Endothelial cell of umbilical vein (primary cell): ENCODE measurements at regions not wholly inside any gene's neighbourhood (a gene's known extent, or its start where the extent isn't known, plus 50 kb on each side); places are given as distances from the start of the nearest gene placed in this dataset.

Experiments used
- BruUV-seq: library from RNA; stranded (reverse); fragments of 400-500 nt; replicated peaks from 2 replicates; lab custom pipeline; 2021; lab: Mats Ljungman, UMichigan
- CTCF ChIA-PET: fragments of 300-600, 350-600 bp; sonication (Branson Sonifier 250); formaldehyde crosslinking; loops from one replicate; lab custom pipeline; 2021; ENCODE audit warnings: antibody characterized with exemption, inconsistent platforms; lab: Charles Lee
- POLR2A ChIA-PET: fragments of 300-600, 350-600 bp; sonication (Branson Sonifier 250); formaldehyde crosslinking; loops from one replicate; lab custom pipeline; 2021; ENCODE audit warnings: antibody characterized with exemption, inconsistent platforms; lab: Charles Lee
- DNase-seq: peaks from one replicate; pipeline ENCODE4 v3.0.0-alpha.2; 2011; ENCODE audit warnings: low read depth, low spot score
- FAIRE-seq: peaks from 2 replicates; lab custom pipeline; 2011; peaks lifted over from hg19 to GRCh38; lab: Jason Lieb, UNC
- H2AFZ ChIP-seq: 2 replicates; pipeline ENCODE4 v1.6.0; 2012; ENCODE audit warnings: low read depth, low read length, control low read depth, inconsistent platforms
- H3K27ac ChIP-seq: 2 replicates; pipeline ENCODE4 v1.5.1; 2011; ENCODE audit warnings: low read depth, mild to moderate bottlenecking, control low read depth, low read length, moderate library complexity; ENCODE audit not compliant: insufficient read depth
- H3K27me3 ChIP-seq, 2 experiments: 2 replicates each; pipeline versions ENCODE4 v1.6.0 to v1.6.1; 2011; ENCODE audit warnings: low read length in 2 of 2, mixed read lengths in 1 of 2; ENCODE audit not compliant: control insufficient read depth in 2 of 2, insufficient read depth in 2 of 2
- H3K36me3 ChIP-seq, 2 experiments: 2 replicates in 1 of 2; 3 replicates in 1 of 2; pipeline ENCODE4 v1.5.1; 2011; ENCODE audit warnings: low read length in 2 of 2, mild to moderate bottlenecking in 1 of 2, moderate library complexity in 1 of 2; ENCODE audit not compliant: control insufficient read depth in 2 of 2, insufficient read depth in 2 of 2; ENCODE audit errors: extremely low read depth in 1 of 2
- H3K4me1 ChIP-seq: 3 replicates; pipeline ENCODE4 v1.5.1; 2011; ENCODE audit warnings: mild to moderate bottlenecking, low read length; ENCODE audit not compliant: control insufficient read depth, insufficient read depth; ENCODE audit errors: extremely low read depth
- H3K4me2 ChIP-seq: 2 replicates; pipeline ENCODE4 v1.6.1; 2011; ENCODE audit warnings: low read length, control low read depth, mixed read lengths; ENCODE audit not compliant: insufficient read depth
- H3K4me3 ChIP-seq, 3 experiments: fragments of 200-600 bp in 1 of 3; sonication (generic), shearing (Covaris generic) in 1 of 3; replicated peaks in 1 of 3; 2 replicates each; pipeline ENCODE4 v1.5.1; 2011 to 2016; ENCODE audit warnings: control low read depth in 3 of 3, low read length in 3 of 3, mild to moderate bottlenecking in 2 of 3, inconsistent platforms in 1 of 3, low read depth in 1 of 3, moderate library complexity in 1 of 3; ENCODE audit not compliant: insufficient read depth in 1 of 3
- H3K79me2 ChIP-seq: 2 replicates; pipeline ENCODE4 v1.6.0; 2012; ENCODE audit warnings: low read length, inconsistent platforms; ENCODE audit not compliant: control insufficient read depth, insufficient read depth
- H3K9ac ChIP-seq: replicated peaks from 2 replicates; pipeline ENCODE3; 2011; ENCODE audit warnings: low read length, control low read depth; ENCODE audit not compliant: insufficient read depth; ENCODE audit errors: extremely low read depth
- H3K9me1 ChIP-seq: replicated peaks from 3 replicates; pipeline ENCODE4 v1.6.0; 2011; ENCODE audit warnings: mild to moderate bottlenecking, low read length; ENCODE audit not compliant: control insufficient read depth, insufficient read depth; ENCODE audit errors: extremely low read depth
- H3K9me3 ChIP-seq: replicated peaks from 2 replicates; pipeline ENCODE4 v1.5.1; 2012; ENCODE audit warnings: low read length, inconsistent platforms; ENCODE audit not compliant: control insufficient read depth, insufficient read depth
- H4K20me1 ChIP-seq: replicated peaks from 2 replicates; pipeline ENCODE3; 2011; ENCODE audit warnings: mild to moderate bottlenecking, low read length; ENCODE audit not compliant: control insufficient read depth, insufficient read depth; ENCODE audit errors: extremely low read depth
- EZH2 ChIP-seq: IDR thresholded peaks from 2 replicates; pipeline ENCODE4 v1.6.1; 2012; ENCODE audit warnings: borderline replicate concordance, low read depth, mild to moderate bottlenecking, moderate library complexity, low read length, inconsistent platforms; ENCODE audit not compliant: severe bottlenecking
- FOS ChIP-seq: IDR thresholded peaks from 2 replicates; pipeline ENCODE4 v1.6.1; 2011; ENCODE audit warnings: mild to moderate bottlenecking, low read length, moderate library complexity, borderline replicate concordance; ENCODE audit not compliant: insufficient read depth
- GATA2 ChIP-seq: IDR thresholded peaks from 2 replicates; pipeline ENCODE4 v1.7.0; 2011; ENCODE audit warnings: low read depth, mild to moderate bottlenecking, moderate library complexity, mixed read lengths, low read length; ENCODE audit not compliant: insufficient read length, insufficient read depth
- JUN ChIP-seq: IDR thresholded peaks from 2 replicates; pipeline ENCODE4 v1.6.1; 2011; ENCODE audit warnings: borderline replicate concordance, low read depth; ENCODE audit not compliant: insufficient read length, insufficient read depth
- MYC ChIP-seq: IDR thresholded peaks from one replicate; pipeline ENCODE4 v1.6.1; 2011; ENCODE audit warnings: mild to moderate bottlenecking, low read depth, low read length
- POLR2A ChIP-seq: IDR thresholded peaks from 2 replicates; pipeline ENCODE4 v1.6.1; 2012; ENCODE audit warnings: low read depth, mild to moderate bottlenecking, control low read depth, low read length
- POLR2AphosphoS5 ChIP-seq: IDR thresholded peaks from 2 replicates; pipeline ENCODE4 v1.6.1; 2012; ENCODE audit warnings: low read depth, mild to moderate bottlenecking, control low read depth, low read length, moderate library complexity; ENCODE audit not compliant: insufficient read depth
- dilution Hi-C: fragments of 300-500 bp; cut with MboI; formaldehyde crosslinking; loops from one replicate; pipeline ENCODE4 v1.15.0; 2019; ENCODE audit warnings: low sequenced_read_pairs; ENCODE audit not compliant: extremely low pct_ligation_motif_present
- intact Hi-C: fragments of 100-400 bp; cut with micrococcal nuclease; formaldehyde crosslinking; loops from one replicate; pipeline ENCODE4 v1.10.0; 2022
- TF ChIP-seq, protein P1 (sequence below): IDR thresholded peaks from 2 replicates; pipeline ENCODE4 v1.6.1; 2011; ENCODE audit not compliant: insufficient read depth, insufficient read length
- TF ChIP-seq, protein P2 (sequence below), 2 donors: IDR thresholded peaks; 1 replicate in 1 of 2; 2 replicates in 1 of 2; pipeline ENCODE4 v1.5.1; 2011; ENCODE audit warnings: low read length in 2 of 2, mild to moderate bottlenecking in 2 of 2, moderate library complexity in 2 of 2, control low read depth in 1 of 2, inconsistent platforms in 1 of 2, low read depth in 1 of 2; ENCODE audit not compliant: insufficient read depth in 1 of 2; ENCODE audit errors: extremely low read depth in 1 of 2

DNA sequence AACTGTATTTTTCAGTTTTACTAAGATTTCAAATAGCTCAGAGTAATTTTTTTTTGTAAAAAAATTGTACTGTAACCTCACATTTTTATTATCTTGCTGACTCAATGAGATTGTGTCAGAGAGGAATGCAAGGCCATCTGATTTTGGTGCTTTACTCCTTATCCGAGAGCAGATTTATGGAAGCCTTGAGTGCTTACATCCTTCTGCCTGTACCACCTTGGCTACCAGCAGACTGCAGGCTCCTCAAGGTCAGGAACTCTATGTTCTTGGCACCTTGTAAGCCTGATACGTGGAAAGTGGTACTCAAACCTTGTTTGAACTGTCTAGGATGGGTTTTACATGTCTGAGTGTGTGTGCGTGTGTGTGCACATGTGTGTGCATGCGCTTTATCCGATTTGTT is 80.1 kb upstream of the MLIP start:
- no peak overlapping the region for H3K27ac ChIP-seq
- no peaks in the 10 kb centered on the region for H3K79me2 ChIP-seq
- DNase-seq (no peak), FAIRE-seq (no peak)
- H3K9me3 ChIP-seq, result no peaks in the 10 kb centered on the region
- dilution Hi-C loops (no loop called here), intact Hi-C loops (no loop called here)
- no peaks in the 10 kb centered on the region for H3K9me1 ChIP-seq
- no peaks in the 10 kb centered on the region for H4K20me1 ChIP-seq
- POLR2A ChIA-PET, result no interaction called here
- no peak overlapping the region for H3K4me3 ChIP-seq
- BruUV-seq, result no TSS peak
- H3K4me1 ChIP-seq, result no peaks in the 10 kb centered on the region
- H3K9ac ChIP-seq, result no peak overlapping the region
- no peaks in the 10 kb centered on the region for H3K27me3 ChIP-seq
- TF ChIP-seq FOS (no peak), JUN (no peak), POLR2A (no peak), GATA2 (no peak), POLR2AphosphoS5 (no peak), MYC (no peak), EZH2 (no peak)
- TF ChIP-seq, protein P1, sequence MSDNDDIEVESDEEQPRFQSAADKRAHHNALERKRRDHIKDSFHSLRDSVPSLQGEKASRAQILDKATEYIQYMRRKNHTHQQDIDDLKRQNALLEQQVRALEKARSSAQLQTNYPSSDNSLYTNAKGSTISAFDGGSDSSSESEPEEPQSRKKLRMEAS, result no peak
- TF ChIP-seq, protein P2, sequence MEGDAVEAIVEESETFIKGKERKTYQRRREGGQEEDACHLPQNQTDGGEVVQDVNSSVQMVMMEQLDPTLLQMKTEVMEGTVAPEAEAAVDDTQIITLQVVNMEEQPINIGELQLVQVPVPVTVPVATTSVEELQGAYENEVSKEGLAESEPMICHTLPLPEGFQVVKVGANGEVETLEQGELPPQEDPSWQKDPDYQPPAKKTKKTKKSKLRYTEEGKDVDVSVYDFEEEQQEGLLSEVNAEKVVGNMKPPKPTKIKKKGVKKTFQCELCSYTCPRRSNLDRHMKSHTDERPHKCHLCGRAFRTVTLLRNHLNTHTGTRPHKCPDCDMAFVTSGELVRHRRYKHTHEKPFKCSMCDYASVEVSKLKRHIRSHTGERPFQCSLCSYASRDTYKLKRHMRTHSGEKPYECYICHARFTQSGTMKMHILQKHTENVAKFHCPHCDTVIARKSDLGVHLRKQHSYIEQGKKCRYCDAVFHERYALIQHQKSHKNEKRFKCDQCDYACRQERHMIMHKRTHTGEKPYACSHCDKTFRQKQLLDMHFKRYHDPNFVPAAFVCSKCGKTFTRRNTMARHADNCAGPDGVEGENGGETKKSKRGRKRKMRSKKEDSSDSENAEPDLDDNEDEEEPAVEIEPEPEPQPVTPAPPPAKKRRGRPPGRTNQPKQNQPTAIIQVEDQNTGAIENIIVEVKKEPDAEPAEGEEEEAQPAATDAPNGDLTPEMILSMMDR (IDR thresholded peaks at IDR 0.05; ENCODE audit: extremely low read depth in 1 of 2, insufficient read depth in 1 of 2, low read depth in 1 of 2, low read length in 2 of 2), result no peak
- CTCF ChIA-PET, result interaction anchor here (0.8 kb wide), 1 partner anchor 62 kb away, joined by 3 read pairs; no protein-coding TSS in a partner anchor
- no peaks in the 10 kb centered on the region for H3K36me3 ChIP-seq
- no peak overlapping the region for H3K4me2 ChIP-seq
- H2AFZ ChIP-seq, result no peak overlapping the region
